AG04450 (cell line): ENCODE measurements at regions not wholly inside any gene's neighbourhood (a gene's known extent, or its start where the extent isn't known, plus 50 kb on each side); places are given as distances from the start of the nearest gene placed in this dataset.

Experiments
- CTCF ChIA-PET: fragments of 300-600, 350-600 bp; formaldehyde crosslinking; extraction: SDS; loops from one replicate; lab custom pipeline; 2022; ENCODE audit warnings: antibody characterized with exemption, inconsistent platforms; lab: Charles Lee
- POLR2A ChIA-PET: fragments of 350-600 bp; formaldehyde crosslinking; extraction: SDS; loops from one replicate; lab custom pipeline; 2021; ENCODE audit warnings: antibody characterized with exemption, inconsistent platforms; lab: Yijun Ruan, JAX
- DNase-seq: peaks from one replicate; pipeline ENCODE4 v3.0.0-alpha.2; 2011; ENCODE audit warnings: low read depth, low spot score
- H3K27ac ChIP-seq: one replicate; pipeline ENCODE4 v1.5.1; 2012; ENCODE audit warnings: low read depth, low read length, control low read depth
- H3K27me3 ChIP-seq: one replicate; pipeline ENCODE4 v1.6.0; 2012; ENCODE audit warnings: low read length; ENCODE audit not compliant: control insufficient read depth, insufficient read depth
- H3K4me3 ChIP-seq: 2 replicates; pipeline ENCODE4 v1.5.1; 2011; ENCODE audit warnings: mild to moderate bottlenecking, low read depth, low read length, control low read depth
- H3K9me3 ChIP-seq: 2 replicates; pipeline ENCODE4 v1.5.1; 2012; ENCODE audit warnings: low read length; ENCODE audit not compliant: control insufficient read depth, insufficient read depth
- CTCF ChIP-seq: IDR thresholded peaks from 2 replicates; pipeline ENCODE4 v1.5.1; 2011; ENCODE audit warnings: low read depth, low read length, control low read depth, inconsistent platforms

- CTCF ChIA-PET = no interaction called here
- Histone ChIP-seq H3K9me3 (peaks cover 36% of the 10 kb centered on the region), H3K27ac (no peak overlapping the region), H3K4me3 (no peak overlapping the region), H3K27me3 (no peaks in the 10 kb centered on the region)
- DNase-seq = no peak
- POLR2A ChIA-PET = no interaction called here
- TF ChIP-seq CTCF = no peak
These were observed 514.9 kb upstream of the DPP6 start for GRCh38 chr7:153537271-153537670.

GRCh38 chr7:153541903-153542302 lies 510.3 kb upstream of the DPP6 start:
- peaks cover 28% of the 10 kb centered on the region for H3K9me3 ChIP-seq
- ChIA-PET CTCF (no interaction called here), POLR2A (no interaction called here)
- TF ChIP-seq CTCF = no peak
- H3K4me3 ChIP-seq = no peak overlapping the region
- H3K27me3 ChIP-seq = no peaks in the 10 kb centered on the region
- H3K27ac ChIP-seq = no peak overlapping the region
- DNase-seq = no peak

GRCh38 chr7:153543232-153543631 lies 509.0 kb upstream of the DPP6 start:
- Histone ChIP-seq H3K4me3 (no peak overlapping the region), H3K9me3 (peaks cover 21% of the 10 kb centered on the region; the same call in 1 of the 2 replicates), H3K27me3 (no peaks in the 10 kb centered on the region), H3K27ac (no peak overlapping the region)
- TF ChIP-seq CTCF = no peak
- POLR2A ChIA-PET = no interaction called here
- no peak for DNase-seq
- CTCF ChIA-PET = no interaction called here

- Histone ChIP-seq H3K9me3 (peaks cover 8% of the 10 kb centered on the region; the same call in 1 of the 2 replicates), H3K27ac (no peak overlapping the region), H3K27me3 (no peaks in the 10 kb centered on the region), H3K4me3 (no peak overlapping the region)
- no peak for DNase-seq
- no peak for TF ChIP-seq CTCF
- CTCF ChIA-PET = no interaction called here
- POLR2A ChIA-PET = interaction anchor here (0.6 kb wide), 1 partner anchor 23 kb away, joined by 4 read pairs; no protein-coding TSS in a partner anchor
These were observed 502.0 kb upstream of the DPP6 start for GRCh38 chr7:153550173-153550572.

- peaks cover 38% of the 10 kb centered on the region for H3K9me3 ChIP-seq
- no peaks in the 10 kb centered on the region for H3K27me3 ChIP-seq
- no peak overlapping the region for H3K4me3 ChIP-seq
- DNase-seq = no peak
- ChIA-PET POLR2A (no interaction called here), CTCF (no interaction called here)
- no peak for TF ChIP-seq CTCF
- no peak overlapping the region for H3K27ac ChIP-seq
These were observed 487.8 kb upstream of the DPP6 start for GRCh38 chr7:153564391-153564790.
